B cell (primary cell): ENCODE measurements at regions not wholly inside any gene's neighbourhood (a gene's known extent, or its start where the extent isn't known, plus 50 kb on each side); places are given as distances from the start of the nearest gene placed in this dataset.

Experiments used
- ATAC-seq: fragments of 200-7000 bp; cut with Tn5 transposase; one replicate; pipeline ENCODE4 v1.10.0; 2021; ENCODE audit warnings: low read depth, mild to moderate bottlenecking, moderate number of reproducible peaks, moderate library complexity
- CTCF ChIA-PET: fragments of 350-600 bp; sonication (Branson Sonifier 250); formaldehyde crosslinking; loops from one replicate; lab custom pipeline; 2021; ENCODE audit warnings: antibody characterized with exemption, inconsistent platforms; lab: Charles Lee
- POLR2A ChIA-PET: fragments of 350-600 bp; sonication (Branson Sonifier 250); formaldehyde crosslinking; loops from one replicate; lab custom pipeline; 2021; ENCODE audit warnings: antibody characterized with exemption; lab: Charles Lee
- DNase-seq: peaks from one replicate; pipeline ENCODE4 v3.0.0; 2013
- H2AFZ ChIP-seq: 2 replicates; pipeline ENCODE4 v1.6.1; 2012; ENCODE audit warnings: mild to moderate bottlenecking, low read depth, low read length; ENCODE audit not compliant: insufficient read depth, poor library complexity, severe bottlenecking
- H3K27ac ChIP-seq, 2 donors: 1 replicate in 1 of 2; 2 replicates in 1 of 2; pipeline ENCODE4 v1.5.1; 2012 to 2013; ENCODE audit warnings: low read length in 2 of 2, mild to moderate bottlenecking in 2 of 2, moderate library complexity in 1 of 2
- H3K27me3 ChIP-seq, 4 experiments: fragments of 200-600 bp in 1 of 4; sonication (generic) in 1 of 4; replicated peaks in 1 of 4; 1 replicate in 2 of 4; 2 replicates in 2 of 4; pipeline versions ENCODE4 v1.6.1 to v1.7.0; 2013 to 2016; ENCODE audit warnings: low read length in 3 of 4, mild to moderate bottlenecking in 2 of 4, mixed read lengths in 1 of 4, moderate library complexity in 1 of 4; ENCODE audit not compliant: insufficient read depth in 4 of 4, control insufficient read depth in 3 of 4; ENCODE audit errors: control extremely low read depth in 1 of 4
- H3K36me3 ChIP-seq, 2 experiments: replicated peaks in 1 of 2; 1 replicate in 1 of 2; 2 replicates in 1 of 2; pipeline versions ENCODE4 v1.6.1 to v1.7.1; 2013; ENCODE audit warnings: low read length in 1 of 2; ENCODE audit not compliant: insufficient read depth in 2 of 2, control insufficient read depth in 1 of 2; ENCODE audit errors: control extremely low read depth in 1 of 2, extremely low read depth in 1 of 2
- H3K4me1 ChIP-seq, 2 donors: fragments of 200-600 bp in 1 of 2; sonication (generic) in 1 of 2; 1 replicate in 1 of 2; 2 replicates in 1 of 2; pipeline versions ENCODE4 v1.5.1 to v1.6.1; 2013 to 2017; ENCODE audit warnings: low read length in 2 of 2; ENCODE audit not compliant: control insufficient read depth in 2 of 2, insufficient read depth in 2 of 2
- H3K4me2 ChIP-seq: replicated peaks from 2 replicates; pipeline ENCODE3; 2012; ENCODE audit warnings: mild to moderate bottlenecking, low read depth, low read length; ENCODE audit not compliant: poor library complexity, severe bottlenecking
- H3K4me3 ChIP-seq, 5 experiments: fragments of 200-600 bp in 1 of 5; sonication (generic) in 1 of 5; 1 replicate in 3 of 5; 2 replicates in 2 of 5; pipeline versions ENCODE4 v1.5.1 to v1.7.0; 2011 to 2016; ENCODE audit warnings: low read length in 4 of 5, mild to moderate bottlenecking in 4 of 5, low read depth in 2 of 5, control low read depth in 1 of 5, moderate library complexity in 1 of 5; ENCODE audit not compliant: insufficient read depth in 1 of 5; ENCODE audit errors: control extremely low read depth in 1 of 5, extremely low read depth in 1 of 5
- H3K79me2 ChIP-seq: fragments of 200-600 bp; sonication (generic); one replicate; pipeline ENCODE4 v1.6.0; 2016; ENCODE audit warnings: low read length; ENCODE audit not compliant: control insufficient read depth, insufficient read depth
- H3K9ac ChIP-seq: fragments of 200-600 bp; sonication (generic); 2 replicates; pipeline ENCODE4 v1.6.1; 2017; ENCODE audit warnings: mild to moderate bottlenecking, low read length, moderate library complexity
- H3K9me3 ChIP-seq, 3 donors: one replicate each; pipeline versions ENCODE4 v1.6.1 to v1.7.1; 2013; ENCODE audit warnings: low read length in 2 of 3; ENCODE audit not compliant: control insufficient read depth in 2 of 3, insufficient read depth in 1 of 3; ENCODE audit errors: control extremely low read depth in 1 of 3
- H4K20me1 ChIP-seq: 2 replicates; pipeline ENCODE4 v1.6.0; 2012; ENCODE audit warnings: mild to moderate bottlenecking, low read length; ENCODE audit not compliant: insufficient read depth, control insufficient read depth, poor library complexity, severe bottlenecking
- H3K27ac Mint-ChIP-seq: one replicate; pipeline ENCODE4 v1.8.0; 2021; ENCODE audit warnings: mixed read lengths
- H3K27me3 Mint-ChIP-seq: one replicate; pipeline ENCODE4 v1.8.0; 2021; ENCODE audit warnings: mixed read lengths
- H3K4me1 Mint-ChIP-seq: one replicate; pipeline ENCODE4 v1.8.0; 2021; ENCODE audit warnings: mixed read lengths
- H3K4me3 Mint-ChIP-seq: one replicate; pipeline ENCODE4 v1.8.0; 2021; ENCODE audit warnings: mixed read lengths
- H3K9me3 Mint-ChIP-seq: one replicate; pipeline ENCODE4 v1.8.0; 2022; ENCODE audit warnings: mixed read lengths; ENCODE audit not compliant: insufficient read depth
- EZH2 ChIP-seq: IDR thresholded peaks from 2 replicates; pipeline ENCODE4 v1.6.1; 2012; ENCODE audit warnings: borderline replicate concordance, low read depth, mild to moderate bottlenecking, moderate library complexity, low read length; ENCODE audit not compliant: insufficient read depth, poor library complexity, severe bottlenecking
- WGBS: methylation state at CpG from one replicate; pipeline ENCODE4 v1.1.5; 2013; ENCODE audit warnings: missing lambda C conversion rate; ENCODE audit not compliant: insufficient coverage; 5-methylcytosine and 5-hydroxymethylcytosine counted together
- intact Hi-C: fragments of 100-400 bp; cut with micrococcal nuclease; formaldehyde crosslinking; loops from one replicate; pipeline ENCODE4 v1.10.0; 2022
- TF ChIP-seq, protein P1 (sequence below): fragments of 200-600 bp; IDR thresholded peaks from one replicate; pipeline ENCODE4 v1.8.0; 2022; ENCODE audit warnings: antibody characterized with exemption, mild to moderate bottlenecking

- no peaks in the 10 kb centered on the region for H4K20me1 ChIP-seq
- H2AFZ ChIP-seq: no peak overlapping the region
- DNase-seq: no peak
- no peaks in the 10 kb centered on the region for H3K36me3 ChIP-seq
- WGBS: no CpG with 5 or more reads among the region's 2 CpGs
- no peak overlapping the region for H3K4me3 ChIP-seq
- POLR2A ChIA-PET: no interaction called here
- intact Hi-C loops: no loop called here
- no peak overlapping the region for H3K27ac Mint-ChIP-seq
- H3K27me3 Mint-ChIP-seq: no peaks in the 10 kb centered on the region
- no peak overlapping the region for H3K9ac ChIP-seq
- H3K4me1 Mint-ChIP-seq: no peaks in the 10 kb centered on the region
- ATAC-seq: no peak
- CTCF ChIA-PET: no interaction called here
- no peak overlapping the region for H3K4me3 Mint-ChIP-seq
- no peaks in the 10 kb centered on the region for H3K27me3 ChIP-seq
- H3K4me1 ChIP-seq: no peaks in the 10 kb centered on the region
- no peak for TF ChIP-seq EZH2
- TF ChIP-seq, protein P1, sequence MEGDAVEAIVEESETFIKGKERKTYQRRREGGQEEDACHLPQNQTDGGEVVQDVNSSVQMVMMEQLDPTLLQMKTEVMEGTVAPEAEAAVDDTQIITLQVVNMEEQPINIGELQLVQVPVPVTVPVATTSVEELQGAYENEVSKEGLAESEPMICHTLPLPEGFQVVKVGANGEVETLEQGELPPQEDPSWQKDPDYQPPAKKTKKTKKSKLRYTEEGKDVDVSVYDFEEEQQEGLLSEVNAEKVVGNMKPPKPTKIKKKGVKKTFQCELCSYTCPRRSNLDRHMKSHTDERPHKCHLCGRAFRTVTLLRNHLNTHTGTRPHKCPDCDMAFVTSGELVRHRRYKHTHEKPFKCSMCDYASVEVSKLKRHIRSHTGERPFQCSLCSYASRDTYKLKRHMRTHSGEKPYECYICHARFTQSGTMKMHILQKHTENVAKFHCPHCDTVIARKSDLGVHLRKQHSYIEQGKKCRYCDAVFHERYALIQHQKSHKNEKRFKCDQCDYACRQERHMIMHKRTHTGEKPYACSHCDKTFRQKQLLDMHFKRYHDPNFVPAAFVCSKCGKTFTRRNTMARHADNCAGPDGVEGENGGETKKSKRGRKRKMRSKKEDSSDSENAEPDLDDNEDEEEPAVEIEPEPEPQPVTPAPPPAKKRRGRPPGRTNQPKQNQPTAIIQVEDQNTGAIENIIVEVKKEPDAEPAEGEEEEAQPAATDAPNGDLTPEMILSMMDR: no peak
- no peaks in the 10 kb centered on the region for H3K79me2 ChIP-seq
- H3K4me2 ChIP-seq: no peak overlapping the region
- peaks cover 5% of the 10 kb centered on the region for H3K9me3 Mint-ChIP-seq
- peaks cover 0 to 8% (median 4%) of the 10 kb centered on the region in 3 donors for H3K9me3 ChIP-seq
- no peak overlapping the region for H3K27ac ChIP-seq
Measured at GRCh38 chr6:14806101-14806500, 439.8 kb upstream of the JARID2 start.

- intact Hi-C loops: no loop called here
- H3K4me1 ChIP-seq: no peaks in the 10 kb centered on the region
- no peaks in the 10 kb centered on the region for H3K4me1 Mint-ChIP-seq
- H2AFZ ChIP-seq: no peak overlapping the region
- ChIA-PET POLR2A (no interaction called here), CTCF (no interaction called here)
- no peak for ATAC-seq
- H3K9me3 Mint-ChIP-seq: peaks cover 5% of the 10 kb centered on the region
- H3K27ac ChIP-seq: no peak overlapping the region
- H3K4me3 ChIP-seq: no peak overlapping the region
- no peaks in the 10 kb centered on the region for H3K27me3 Mint-ChIP-seq
- WGBS: 100% methylated on average over 3 of the region's 6 CpGs
- no peaks in the 10 kb centered on the region for H4K20me1 ChIP-seq
- no peak for DNase-seq
- H3K27ac Mint-ChIP-seq: no peak overlapping the region
- H3K9ac ChIP-seq: no peak overlapping the region
- peaks cover 0 to 8% (median 4%) of the 10 kb centered on the region in 3 donors for H3K9me3 ChIP-seq
- H3K36me3 ChIP-seq: no peaks in the 10 kb centered on the region
- no peak for TF ChIP-seq EZH2
- TF ChIP-seq, protein P1: no peak
- H3K4me3 Mint-ChIP-seq: no peak overlapping the region
- no peaks in the 10 kb centered on the region for H3K79me2 ChIP-seq
- no peaks in the 10 kb centered on the region for H3K27me3 ChIP-seq
- H3K4me2 ChIP-seq: no peak overlapping the region
Measured at GRCh38 chr6:14807130-14807529, 438.7 kb upstream of the JARID2 start.
